ENCODE measurements at regions not wholly inside any gene's neighbourhood (a gene's known extent, or its start where the extent isn't known, plus 50 kb on each side); places are given as distances from the start of the nearest gene placed in this dataset.
"Not testable (repeated sequence)": the region's sequence is repeated elsewhere in the genome, so short reads cannot be mapped to it uniquely, and the experiment has no call there.

DNA sequence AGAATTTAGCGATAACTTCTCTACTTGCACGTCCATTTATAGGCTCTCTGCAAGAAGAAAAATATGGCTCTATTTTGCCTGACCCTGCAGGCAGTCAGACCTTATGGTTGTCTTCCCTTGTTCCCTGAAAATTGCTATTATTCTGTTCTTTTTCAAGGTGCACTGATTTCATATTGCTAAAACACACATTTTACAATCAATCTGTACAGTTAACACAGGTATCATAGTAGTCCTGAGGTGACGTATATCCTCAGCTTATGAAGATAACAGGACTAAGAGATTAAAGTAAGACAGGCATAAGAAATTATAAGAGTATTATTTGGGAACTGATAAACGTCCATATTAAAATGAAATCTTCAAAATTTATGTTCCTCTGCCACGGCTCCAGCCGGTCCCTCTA is 197.0 kb downstream of the SLCO4C1 start:
- 80% methylated on average over 6 of the region's 6 CpGs for WGBS
- H3K4me1 ChIP-seq (ENCODE audit: insufficient read depth); H3K36me3 ChIP-seq (ENCODE audit: insufficient read depth); H3K27ac ChIP-seq (ENCODE audit: low read depth); H3K4me3 ChIP-seq (ENCODE audit: low read depth, low read length); DNase-seq (ENCODE audit: extremely low spot score): not testable (repeated sequence)

DNA sequence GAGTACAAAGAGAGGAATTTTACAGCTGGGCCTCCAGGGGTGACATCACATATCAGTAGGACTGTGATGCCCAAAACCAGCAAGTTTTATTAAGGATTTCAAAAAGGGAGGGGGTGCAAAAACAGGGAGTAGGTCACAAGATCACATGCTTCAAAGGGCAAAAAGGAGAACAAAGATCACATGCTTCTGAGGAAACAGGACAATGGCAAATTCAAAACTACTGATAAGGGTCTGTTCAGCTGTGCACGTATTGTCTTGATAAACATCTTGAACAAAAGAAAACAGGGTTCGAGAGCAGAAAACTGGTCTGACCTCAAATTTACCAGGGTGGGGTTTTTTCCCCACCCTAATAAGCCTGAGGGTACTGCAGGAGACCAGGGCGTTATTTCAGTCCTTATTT is 197.5 kb downstream of the SLCO4C1 start:
- H3K36me3 ChIP-seq (ENCODE audit: insufficient read depth); H3K4me1 ChIP-seq (ENCODE audit: insufficient read depth); DNase-seq (ENCODE audit: extremely low spot score); H3K4me3 ChIP-seq (ENCODE audit: low read depth, low read length); H3K27ac ChIP-seq (ENCODE audit: low read depth): not testable (repeated sequence)
- 72% methylated on average over 3 of the region's 3 CpGs for WGBS

DNA sequence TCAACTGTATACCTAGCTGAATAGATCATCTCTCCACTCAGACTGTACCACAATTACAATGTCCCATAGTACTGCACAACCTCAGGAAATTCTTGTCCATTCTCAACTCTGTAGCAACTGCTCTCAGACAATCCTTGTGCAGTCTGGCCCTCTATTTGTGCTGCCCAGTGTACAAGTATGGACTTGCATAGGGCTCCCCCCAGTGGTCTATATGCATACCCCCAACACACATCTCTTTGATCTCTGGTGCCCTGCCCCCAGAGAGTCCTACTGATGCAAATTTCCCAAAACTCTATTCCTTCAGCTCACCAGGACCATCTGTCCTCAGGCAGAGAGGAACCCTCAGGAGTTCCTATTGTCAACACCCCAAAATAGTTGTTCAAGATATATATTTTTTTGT is 205.3 kb downstream of the SLCO4C1 start:
- no peak for DNase-seq (ENCODE audit: extremely low spot score)
- no peak overlapping the region for H3K27ac ChIP-seq (ENCODE audit: low read depth)
- H3K4me3 ChIP-seq (ENCODE audit: low read depth, low read length), result no peak overlapping the region
- H3K36me3 ChIP-seq (ENCODE audit: insufficient read depth), result no peaks in the 10 kb centered on the region
- no peaks in the 10 kb centered on the region for H3K4me1 ChIP-seq (ENCODE audit: insufficient read depth)

DNA sequence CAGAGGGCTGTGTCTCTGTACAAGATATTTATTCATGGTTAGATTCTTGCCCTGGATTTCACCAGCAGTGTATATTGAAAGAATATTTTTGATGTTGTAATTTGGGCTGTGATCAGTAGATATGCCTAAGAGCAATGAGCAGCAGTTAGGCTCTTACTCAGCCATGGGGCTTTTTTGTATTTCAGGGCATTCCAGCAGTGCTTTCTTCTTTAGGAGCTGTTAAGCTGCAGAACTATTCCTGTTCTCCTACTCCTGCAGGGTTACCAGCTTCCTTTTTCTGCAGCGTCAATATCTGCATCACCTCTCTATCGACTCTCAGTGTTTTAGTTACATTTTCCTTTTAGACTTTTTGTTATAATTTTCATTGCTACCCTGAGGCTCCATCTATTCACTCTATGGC is 206.2 kb downstream of the SLCO4C1 start:
- 55% methylated on average over 2 of the region's 2 CpGs for WGBS
- DNase-seq (ENCODE audit: extremely low spot score), result no peak
- H3K36me3 ChIP-seq (ENCODE audit: insufficient read depth), result no peaks in the 10 kb centered on the region

DNA sequence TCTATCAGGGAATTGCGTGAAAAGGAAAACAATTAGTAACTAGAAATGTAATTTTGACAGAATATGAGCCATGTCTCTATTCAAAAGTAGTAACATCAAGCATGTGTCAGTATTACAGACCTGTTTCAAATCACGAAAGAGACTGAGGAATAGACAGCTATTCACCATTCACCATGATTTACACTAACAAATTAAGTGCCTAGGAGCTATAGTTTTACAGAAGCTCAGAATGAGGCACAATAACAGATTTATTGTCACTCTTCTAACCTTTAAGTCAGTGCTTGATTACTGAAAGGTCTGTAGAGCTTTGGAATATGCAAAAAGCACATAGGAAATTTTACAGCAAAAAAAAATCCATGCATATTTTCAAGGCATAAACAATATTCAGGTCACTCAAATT is 208.2 kb downstream of the SLCO4C1 start:
- DNase-seq (ENCODE audit: extremely low spot score), result no peak
- no peak overlapping the region for H3K27ac ChIP-seq (ENCODE audit: low read depth)
- no peak overlapping the region for H3K4me3 ChIP-seq (ENCODE audit: low read depth, low read length)
- WGBS, result 83% methylated on average over 2 of the region's 2 CpGs
- H3K36me3 ChIP-seq (ENCODE audit: insufficient read depth), result no peaks in the 10 kb centered on the region
- H3K4me1 ChIP-seq (ENCODE audit: insufficient read depth), result no peaks in the 10 kb centered on the region

More for the DNA sequence above, 206.2 kb downstream of the SLCO4C1 start:
- Histone ChIP-seq H3K4me3 (ENCODE audit: low read depth, low read length) (no peak overlapping the region), H3K27ac (ENCODE audit: low read depth) (no peak overlapping the region), H3K4me1 (ENCODE audit: insufficient read depth) (no peaks in the 10 kb centered on the region)

DNA sequence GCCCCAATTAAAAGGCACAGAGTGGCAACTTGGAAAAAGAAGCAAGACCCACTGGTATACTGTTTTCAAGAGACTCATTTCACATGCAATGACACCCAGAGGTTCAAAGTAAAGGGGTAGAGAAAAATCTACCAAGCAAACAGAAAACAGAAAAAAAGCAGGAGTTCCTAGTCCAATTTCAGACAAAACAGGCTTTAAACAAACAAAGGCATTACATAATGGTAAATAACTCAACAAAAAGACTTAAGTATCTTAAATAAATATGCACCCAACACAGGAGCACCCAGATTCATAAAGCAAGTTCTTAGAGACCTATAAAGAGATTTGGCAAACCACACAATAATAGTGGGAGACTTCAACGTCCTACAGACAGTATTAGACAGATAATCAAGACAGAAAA is 215.8 kb downstream of the SLCO4C1 start:
- H3K27ac ChIP-seq (ENCODE audit: low read depth), result no peak overlapping the region
- H3K4me1 ChIP-seq (ENCODE audit: insufficient read depth), result no peaks in the 10 kb centered on the region
- DNase-seq (ENCODE audit: extremely low spot score), result no peak
- no peaks in the 10 kb centered on the region for H3K36me3 ChIP-seq (ENCODE audit: insufficient read depth)
- WGBS, result 39% methylated on average over 1 of the region's 1 CpG
- no peak overlapping the region for H3K4me3 ChIP-seq (ENCODE audit: low read depth, low read length)

DNA sequence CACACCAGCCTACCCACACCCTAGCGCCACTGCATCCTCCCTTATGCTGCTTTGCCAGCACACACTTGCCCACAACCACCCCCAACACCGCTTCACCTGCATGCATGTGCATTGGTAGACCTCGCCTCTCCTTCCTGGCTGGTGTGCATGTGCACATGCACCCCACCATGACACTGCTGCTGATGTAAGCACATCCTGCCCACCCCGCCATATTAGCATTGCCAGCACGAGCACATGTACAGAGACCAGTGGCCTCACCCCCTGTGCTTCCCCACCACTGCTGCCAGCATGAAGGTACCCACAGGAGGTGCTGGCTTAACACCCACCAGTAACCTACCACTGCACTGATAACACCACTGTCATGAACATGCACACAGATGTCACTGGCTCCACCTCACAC is 218.2 kb downstream of the SLCO4C1 start:
- Histone ChIP-seq H3K4me1 (ENCODE audit: insufficient read depth) (no peaks in the 10 kb centered on the region), H3K4me3 (ENCODE audit: low read depth, low read length) (no peak overlapping the region), H3K27ac (ENCODE audit: low read depth) (no peak overlapping the region), H3K36me3 (ENCODE audit: insufficient read depth) (no peaks in the 10 kb centered on the region)
- 89% methylated on average over 5 of the region's 5 CpGs for WGBS
- no peak for DNase-seq (ENCODE audit: extremely low spot score)

DNA sequence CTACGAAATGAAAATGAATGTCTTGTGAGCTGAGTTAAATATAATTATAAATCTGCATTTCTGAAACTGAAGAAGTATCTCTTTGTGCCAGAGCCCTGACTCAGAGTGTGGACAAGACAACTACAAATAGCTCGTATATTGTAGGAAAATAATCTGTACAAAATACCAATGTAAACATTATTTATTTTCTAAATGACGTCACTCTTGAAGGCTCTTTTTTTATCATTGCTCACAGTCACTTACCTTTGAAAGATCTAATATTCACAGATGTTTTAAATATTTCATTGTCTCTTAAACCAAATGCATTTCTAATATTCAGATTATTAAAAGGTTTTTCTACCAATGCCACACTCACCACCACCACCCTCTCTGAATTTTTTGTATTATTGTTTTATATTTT is 226.1 kb downstream of the SLCO4C1 start:
- DNase-seq (ENCODE audit: extremely low spot score), result no peak
- no peaks in the 10 kb centered on the region for H3K36me3 ChIP-seq (ENCODE audit: insufficient read depth)
- 54% methylated on average over 3 of the region's 3 CpGs for WGBS
- no peaks in the 10 kb centered on the region for H3K4me1 ChIP-seq (ENCODE audit: insufficient read depth)
- no peak overlapping the region for H3K27ac ChIP-seq (ENCODE audit: low read depth)
- no peak overlapping the region for H3K4me3 ChIP-seq (ENCODE audit: low read depth, low read length)

DNA sequence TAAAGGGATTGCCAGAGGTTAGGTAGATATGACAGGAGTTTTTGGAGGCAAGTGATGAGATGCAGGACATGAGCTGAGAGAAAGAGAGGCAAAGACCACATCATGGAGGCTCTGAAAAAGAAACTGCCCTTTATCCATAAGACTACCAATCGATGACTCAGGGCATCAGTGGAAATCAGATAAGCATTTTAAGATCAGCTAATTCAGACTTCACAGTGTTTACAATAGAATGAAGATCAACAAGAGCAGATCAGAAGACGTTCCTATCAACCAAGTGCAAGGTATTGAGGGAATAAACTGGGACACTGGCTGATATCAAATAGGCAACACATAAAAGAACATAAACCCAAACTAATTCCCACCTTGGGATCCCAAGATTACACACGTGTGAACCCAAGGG is 227.2 kb downstream of the SLCO4C1 start:
- Histone ChIP-seq H3K36me3 (ENCODE audit: insufficient read depth) (no peaks in the 10 kb centered on the region), H3K4me1 (ENCODE audit: insufficient read depth) (no peaks in the 10 kb centered on the region), H3K27ac (ENCODE audit: low read depth) (no peak overlapping the region), H3K4me3 (ENCODE audit: low read depth, low read length) (no peak overlapping the region)
- no peak for DNase-seq (ENCODE audit: extremely low spot score)
- WGBS, result 49% methylated on average over 3 of the region's 3 CpGs

DNA sequence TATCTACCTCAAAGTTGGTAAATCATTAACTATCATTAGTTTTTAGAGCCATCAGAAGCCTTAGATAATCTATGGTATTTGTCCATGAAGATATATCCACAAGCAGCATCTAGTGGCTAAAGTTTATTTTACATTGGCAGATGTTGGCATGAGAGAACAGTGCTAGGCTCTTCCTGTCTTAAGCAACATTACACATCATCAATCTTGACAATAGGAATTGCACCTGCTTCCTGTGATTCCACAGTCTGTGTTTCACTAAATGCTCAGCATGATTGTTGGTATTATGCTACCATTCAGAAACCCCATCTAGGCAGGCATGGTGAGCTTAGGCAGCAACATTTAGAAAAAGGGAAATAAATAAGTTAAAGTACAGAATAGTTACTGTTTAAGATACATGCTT is 246.6 kb downstream of the SLCO4C1 start:
- DNase-seq (ENCODE audit: extremely low spot score), result no peak
- H3K4me1 ChIP-seq (ENCODE audit: insufficient read depth), result no peaks in the 10 kb centered on the region

DNA sequence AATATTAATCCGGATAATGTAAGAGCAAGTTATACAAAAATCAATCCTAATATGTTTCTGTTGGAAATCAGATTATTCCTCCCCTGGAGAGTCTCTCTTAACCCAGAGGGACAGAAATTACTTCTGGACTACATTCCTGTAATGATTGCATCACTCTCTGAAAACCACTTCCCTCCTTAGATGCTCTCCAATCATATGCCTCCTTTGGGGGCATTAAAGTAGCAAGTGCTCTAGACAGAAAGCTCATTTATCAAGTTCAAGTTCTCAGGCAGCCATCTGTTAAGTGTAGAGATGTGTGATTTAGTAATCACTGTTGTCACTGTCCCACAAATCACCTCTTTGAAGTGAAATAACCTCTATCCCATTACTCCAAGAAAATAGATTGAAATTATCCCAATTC is 247.1 kb downstream of the SLCO4C1 start:
- H3K4me1 ChIP-seq (ENCODE audit: insufficient read depth), result no peaks in the 10 kb centered on the region
- WGBS, result 93% methylated on average over 1 of the region's 1 CpG
- no peak for DNase-seq (ENCODE audit: extremely low spot score)
- no peak overlapping the region for H3K27ac ChIP-seq (ENCODE audit: low read depth)
- no peaks in the 10 kb centered on the region for H3K36me3 ChIP-seq (ENCODE audit: insufficient read depth)
- H3K4me3 ChIP-seq (ENCODE audit: low read depth, low read length), result no peak overlapping the region

More for the DNA sequence above, 246.6 kb downstream of the SLCO4C1 start:
- H3K27ac ChIP-seq (ENCODE audit: low read depth), result no peak overlapping the region
- H3K36me3 ChIP-seq (ENCODE audit: insufficient read depth), result no peaks in the 10 kb centered on the region
- no peak overlapping the region for H3K4me3 ChIP-seq (ENCODE audit: low read depth, low read length)

DNA sequence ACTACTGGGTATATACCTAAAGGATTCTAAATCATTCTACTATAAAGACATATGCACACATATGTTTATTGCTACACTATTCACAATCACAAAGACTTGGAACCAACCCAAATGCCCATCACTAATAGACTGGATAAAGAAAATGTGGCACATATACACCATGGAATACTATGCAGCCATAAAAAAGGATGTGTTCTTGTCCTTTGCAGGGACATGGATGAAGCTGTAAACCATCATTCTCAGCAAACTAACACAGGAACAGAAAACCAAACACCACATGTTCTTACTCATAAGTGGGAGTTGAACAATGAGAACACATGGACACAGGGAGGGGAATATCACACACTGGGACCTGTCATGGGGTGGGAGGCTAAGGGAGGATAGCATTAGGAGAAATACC is 249.0 kb downstream of the SLCO4C1 start:
- DNase-seq (ENCODE audit: extremely low spot score); H3K4me3 ChIP-seq (ENCODE audit: low read depth, low read length); H3K36me3 ChIP-seq (ENCODE audit: insufficient read depth): not testable (repeated sequence)

DNA sequence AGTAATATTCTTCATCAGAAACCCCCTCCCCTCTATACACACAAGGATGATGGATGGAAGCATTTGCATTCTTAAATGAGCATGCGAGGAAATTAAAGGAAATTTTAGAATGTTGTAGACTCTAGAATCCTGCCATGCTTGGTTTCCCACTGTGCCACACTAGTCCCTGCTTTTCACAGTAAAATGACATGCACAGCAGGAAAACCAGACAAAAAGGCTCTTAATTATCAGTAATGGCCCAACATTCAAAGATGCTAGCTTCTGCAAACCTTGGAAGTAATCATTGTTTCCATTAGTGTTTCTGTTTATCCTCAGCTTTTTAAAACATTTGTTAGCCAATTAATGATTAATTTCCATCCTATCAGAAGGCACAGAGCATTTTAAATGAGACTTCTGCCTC is 255.8 kb downstream of the SLCO4C1 start:
- H3K36me3 ChIP-seq (ENCODE audit: insufficient read depth), result no peaks in the 10 kb centered on the region
- DNase-seq (ENCODE audit: extremely low spot score), result no peak
- no peak overlapping the region for H3K27ac ChIP-seq (ENCODE audit: low read depth)
- WGBS, result 85% methylated on average over 1 of the region's 1 CpG
- no peak overlapping the region for H3K4me3 ChIP-seq (ENCODE audit: low read depth, low read length)
- H3K4me1 ChIP-seq (ENCODE audit: insufficient read depth), result no peaks in the 10 kb centered on the region

More for the DNA sequence above, 249.0 kb downstream of the SLCO4C1 start:
- H3K4me1 ChIP-seq (ENCODE audit: insufficient read depth); H3K27ac ChIP-seq (ENCODE audit: low read depth): not testable (repeated sequence)

DNA sequence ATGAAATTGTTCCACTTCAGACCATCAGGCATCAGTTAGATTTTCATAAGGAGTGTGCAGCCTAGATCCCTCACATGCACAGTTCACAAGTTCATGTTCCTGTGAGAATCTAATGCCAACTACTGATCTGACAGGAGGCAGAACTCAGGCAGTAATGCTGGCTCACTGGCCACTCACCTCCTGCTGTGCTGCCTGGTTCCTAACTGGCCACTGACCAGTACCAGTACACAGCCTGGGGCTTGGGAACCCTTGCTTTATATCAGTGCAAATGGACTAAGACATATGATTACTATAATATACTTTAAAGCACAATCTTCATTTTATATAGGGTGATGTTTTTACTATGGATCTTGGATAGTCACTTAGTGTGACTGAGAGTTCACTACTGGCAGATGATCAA is 259.2 kb downstream of the SLCO4C1 start:
- Histone ChIP-seq H3K4me3 (ENCODE audit: low read depth, low read length) (no peak overlapping the region), H3K36me3 (ENCODE audit: insufficient read depth) (no peaks in the 10 kb centered on the region), H3K27ac (ENCODE audit: low read depth) (no peak overlapping the region), H3K4me1 (ENCODE audit: insufficient read depth) (no peaks in the 10 kb centered on the region)
- no peak for DNase-seq (ENCODE audit: extremely low spot score)

DNA sequence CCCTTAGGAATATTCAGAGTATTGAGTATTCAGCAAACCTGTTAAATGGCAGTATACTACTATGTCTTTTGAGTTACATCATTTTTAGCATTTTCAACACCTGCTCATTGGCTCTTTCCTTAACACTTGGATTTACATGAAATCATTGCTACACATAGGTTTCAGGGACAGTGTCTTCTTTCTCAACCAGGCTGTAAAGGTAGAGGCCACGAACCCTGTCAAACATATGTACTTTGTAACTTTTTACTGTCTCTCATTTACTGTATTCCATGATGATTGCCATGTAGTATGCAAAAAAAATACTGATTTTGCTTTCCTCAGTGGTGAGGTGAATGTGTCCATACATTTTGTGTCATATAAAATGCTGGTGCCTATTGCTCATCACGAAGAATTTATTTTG is 264.4 kb downstream of the SLCO4C1 start:
- 75% methylated on average over 2 of the region's 2 CpGs for WGBS
- no peaks in the 10 kb centered on the region for H3K36me3 ChIP-seq (ENCODE audit: insufficient read depth)
- DNase-seq (ENCODE audit: extremely low spot score), result no peak
- H3K4me3 ChIP-seq (ENCODE audit: low read depth, low read length), result no peak overlapping the region
- no peak overlapping the region for H3K27ac ChIP-seq (ENCODE audit: low read depth)
- no peaks in the 10 kb centered on the region for H3K4me1 ChIP-seq (ENCODE audit: insufficient read depth)

Data from urinary bladder (tissue), 3 donors.